SIG-M5 treated with dmso at 0.1 percent for 504 hours (cell line): ENCODE measurements at regions not wholly inside any gene's neighbourhood (a gene's known extent, or its start where the extent isn't known, plus 50 kb on each side); places are given as distances from the start of the nearest gene placed in this dataset.
"Not testable (repeated sequence)": the region's sequence is repeated elsewhere in the genome, so short reads cannot be mapped to it uniquely, and the experiment has no call there.

Experiments used
- DNase-seq: peaks from one replicate; lab custom pipeline; 2025; ENCODE audit not compliant: unreplicated experiment; lab: John Stamatoyannopoulos, UW

DNA sequence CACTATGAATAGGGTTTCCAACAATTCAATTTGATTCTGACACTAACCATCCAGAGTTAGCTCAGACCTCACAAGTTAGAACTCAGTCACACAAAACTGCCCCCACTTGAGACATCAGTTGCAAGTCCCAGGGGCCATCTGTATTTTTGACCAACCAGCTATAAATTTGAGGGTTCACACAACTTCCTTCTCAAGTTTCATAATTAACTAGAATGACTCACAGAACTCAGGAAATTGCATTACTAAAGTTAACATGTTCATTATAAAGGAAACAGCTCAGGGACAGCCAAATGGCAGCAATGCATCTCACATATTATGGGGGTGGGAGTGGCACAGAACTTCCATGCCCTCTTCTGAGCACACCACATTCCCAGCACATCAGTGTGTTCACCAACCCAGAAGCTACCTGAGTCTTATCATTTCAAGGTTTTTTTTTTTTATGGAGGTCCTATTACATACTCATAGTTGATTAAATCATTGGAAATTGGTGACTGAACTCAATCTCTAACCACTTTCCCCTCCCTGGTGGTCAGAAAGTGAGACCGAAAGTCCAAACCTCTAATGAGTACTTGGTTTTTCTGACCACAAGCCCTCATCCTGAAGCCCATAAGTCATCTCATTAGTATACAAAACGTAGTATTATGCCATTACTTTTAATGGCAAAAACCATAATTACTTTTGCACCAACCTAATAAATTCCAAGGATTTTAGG is 1721.5 kb upstream of the SEL1L start:
- DNase-seq: peak; percentile 96

DNA sequence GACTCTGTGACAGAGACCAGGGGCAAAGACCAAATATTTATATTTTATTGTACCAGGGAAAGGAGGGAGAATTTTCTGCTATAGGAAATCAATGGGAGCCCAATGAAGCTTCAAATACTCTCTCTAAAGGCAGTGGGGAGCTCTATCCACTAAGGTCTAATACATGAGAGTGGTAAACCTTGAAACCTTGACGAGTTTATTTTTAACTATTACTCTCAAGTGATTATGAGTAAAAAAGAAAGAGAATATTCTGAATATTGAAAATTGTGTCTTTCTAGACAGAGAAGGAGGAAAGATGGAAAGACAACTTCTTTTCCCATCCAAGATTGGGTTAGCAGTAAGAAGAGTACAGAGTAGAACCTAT is 1722.1 kb upstream of the SEL1L start:
- DNase-seq: no peak

DNA sequence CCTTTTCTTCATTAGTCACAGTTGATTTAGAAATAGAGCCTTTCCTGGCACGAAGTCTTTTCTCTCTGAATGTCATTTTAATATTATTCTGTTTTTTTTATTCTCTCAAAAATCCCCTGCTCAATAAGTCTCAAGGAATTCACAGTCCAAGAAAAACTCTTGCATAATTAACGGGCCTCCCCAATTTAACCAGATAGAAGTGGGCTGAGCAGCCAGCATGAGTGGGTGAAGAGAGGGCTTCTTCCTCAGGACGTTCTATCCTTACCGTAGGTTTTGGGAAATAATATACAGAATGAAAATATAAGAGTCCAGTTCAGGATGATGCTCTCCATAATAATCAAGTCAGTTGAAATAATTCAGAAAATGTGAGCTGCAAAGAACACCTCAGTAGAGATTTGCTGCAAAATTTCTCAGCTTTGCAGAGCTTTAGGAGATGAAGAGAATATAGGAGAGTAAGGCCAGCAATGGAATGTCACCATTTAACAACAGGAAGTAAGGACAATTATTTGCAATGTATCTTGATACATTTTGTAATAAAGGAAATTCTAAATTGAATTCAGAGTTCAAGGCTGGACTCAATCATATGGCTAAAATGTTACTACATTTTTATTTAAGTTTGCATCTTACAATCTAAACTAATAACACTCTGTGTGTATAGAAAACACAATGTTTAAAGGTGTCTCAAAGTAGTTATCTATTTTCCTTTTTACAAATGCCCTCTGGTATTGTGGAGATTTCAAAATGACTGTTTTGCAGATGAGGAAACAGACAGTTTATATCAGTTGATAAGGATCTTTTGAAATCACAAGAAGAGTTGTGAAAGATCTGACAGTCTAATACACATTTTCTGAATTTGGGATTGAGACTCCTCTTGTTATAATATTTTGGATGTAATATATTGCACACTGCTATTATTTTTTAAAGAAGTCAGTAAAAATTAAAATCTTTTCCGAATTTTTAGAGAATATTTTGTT is 1724.1 kb upstream of the SEL1L start:
- DNase-seq: peak; percentile 85

DNA sequence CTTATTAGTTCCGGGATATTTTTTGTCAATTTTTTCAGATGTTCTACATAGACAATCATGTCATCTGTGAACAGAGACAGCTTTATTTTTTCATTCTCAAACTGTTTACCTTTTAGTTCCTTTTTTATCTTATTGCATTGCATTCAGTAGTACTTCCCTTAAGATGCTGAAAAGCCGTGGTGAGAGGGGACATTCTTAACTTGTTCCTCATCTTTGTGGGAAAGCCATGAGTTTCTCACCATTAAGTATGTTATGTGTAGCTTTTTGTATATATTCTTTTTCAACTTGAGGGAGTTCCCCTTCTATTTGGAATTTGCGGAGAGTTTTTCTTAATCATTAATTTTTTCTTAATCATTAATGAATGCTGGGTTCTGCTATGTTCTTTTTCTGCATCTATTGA is 1727.1 kb upstream of the SEL1L start:
- peak; percentile 83 for DNase-seq

DNA sequence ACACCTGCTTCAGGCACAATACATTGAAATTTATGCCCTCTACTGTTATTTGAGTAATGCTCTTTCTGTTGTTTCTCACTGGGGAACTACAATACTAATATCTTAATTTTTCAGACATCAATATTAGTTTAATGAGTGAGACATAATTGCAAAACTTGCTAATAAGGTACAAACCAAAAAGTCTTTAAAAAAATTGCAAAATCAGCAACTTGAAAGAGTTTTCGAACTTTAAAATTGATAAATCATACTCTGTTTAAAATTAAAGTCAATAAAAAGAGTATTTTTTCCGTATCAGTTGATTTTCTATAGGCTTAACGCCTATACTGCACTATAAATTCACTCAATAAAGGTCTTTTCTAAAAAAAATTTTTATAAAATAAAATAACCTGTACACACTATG is 1735.9 kb upstream of the SEL1L start:
- no peak for DNase-seq

DNA sequence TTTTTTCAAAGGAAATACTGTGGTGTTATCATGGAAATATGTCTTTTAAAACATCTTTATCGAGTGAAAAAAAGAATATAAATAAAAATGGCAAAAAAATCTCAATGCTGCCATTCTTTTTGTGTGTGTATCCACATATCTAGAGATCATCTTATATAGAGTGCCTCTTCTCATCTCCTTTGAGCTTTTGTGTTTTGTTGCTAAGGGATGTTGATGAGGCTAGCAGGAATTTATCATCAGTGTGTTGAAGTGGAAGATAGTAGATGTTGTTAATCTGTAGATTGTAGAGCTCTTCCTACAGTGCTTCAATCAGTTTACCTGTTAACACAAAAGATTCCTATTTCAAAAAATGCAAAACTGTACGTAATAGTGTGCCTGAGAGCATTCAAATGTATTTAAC is 1738.0 kb upstream of the SEL1L start:
- no peak for DNase-seq

DNA sequence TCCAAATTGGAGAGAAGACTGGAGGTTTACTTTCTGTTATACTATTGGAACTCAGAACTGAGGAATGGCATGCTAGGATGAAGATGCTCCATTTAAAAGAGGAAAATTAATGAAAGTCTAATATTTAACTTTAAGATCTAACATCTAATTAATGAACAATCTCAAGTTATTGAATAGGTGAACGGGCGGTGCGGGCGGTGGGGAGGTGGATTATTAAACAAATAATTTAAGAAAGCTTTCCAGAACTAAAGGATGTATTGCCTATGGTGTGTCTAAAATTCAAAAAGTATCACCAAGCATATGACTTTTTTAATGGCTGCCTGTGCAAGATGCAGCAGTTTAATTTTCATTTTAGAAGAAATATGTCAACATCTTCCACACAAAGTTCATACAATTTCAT is 1747.1 kb upstream of the SEL1L start:
- DNase-seq: no peak

DNA sequence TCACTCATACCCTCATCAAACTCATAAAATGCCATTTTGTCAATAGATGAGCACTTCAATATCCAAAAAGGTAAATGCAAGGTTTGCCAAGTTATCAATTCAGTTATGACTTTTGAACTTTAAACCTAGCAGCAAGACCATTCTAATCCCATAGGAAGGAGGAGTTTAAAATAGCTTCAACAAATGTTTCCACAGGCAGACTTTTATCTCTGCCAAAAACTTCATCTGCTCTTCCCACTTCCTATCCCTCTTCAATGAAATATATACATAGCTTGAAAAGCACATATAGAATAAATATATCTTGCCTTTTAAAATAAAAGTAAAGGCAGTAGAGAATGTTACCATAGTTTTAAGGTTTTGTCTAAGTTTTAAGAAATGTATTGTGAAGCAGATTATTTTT is 1749.1 kb upstream of the SEL1L start:
- no peak for DNase-seq

DNA sequence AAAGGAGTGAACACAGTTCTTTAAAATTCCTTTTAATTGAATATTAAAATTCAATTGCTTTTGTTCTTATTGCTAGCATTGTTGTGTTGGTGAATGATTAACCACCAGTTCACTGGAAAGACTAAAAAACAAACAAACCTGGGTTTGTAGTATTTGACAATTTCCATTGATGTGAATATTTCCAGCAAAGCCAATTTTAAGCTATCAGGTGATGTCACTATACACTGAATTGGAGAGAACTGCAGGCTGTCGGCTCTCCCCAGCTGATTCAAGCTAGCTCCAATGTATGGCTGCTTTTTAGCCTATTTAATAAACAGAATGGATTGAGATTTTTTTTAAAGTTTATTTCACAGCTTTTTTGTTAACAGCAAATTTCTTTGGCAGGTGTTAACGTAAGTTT is 1753.6 kb upstream of the SEL1L start:
- DNase-seq: no peak

DNA sequence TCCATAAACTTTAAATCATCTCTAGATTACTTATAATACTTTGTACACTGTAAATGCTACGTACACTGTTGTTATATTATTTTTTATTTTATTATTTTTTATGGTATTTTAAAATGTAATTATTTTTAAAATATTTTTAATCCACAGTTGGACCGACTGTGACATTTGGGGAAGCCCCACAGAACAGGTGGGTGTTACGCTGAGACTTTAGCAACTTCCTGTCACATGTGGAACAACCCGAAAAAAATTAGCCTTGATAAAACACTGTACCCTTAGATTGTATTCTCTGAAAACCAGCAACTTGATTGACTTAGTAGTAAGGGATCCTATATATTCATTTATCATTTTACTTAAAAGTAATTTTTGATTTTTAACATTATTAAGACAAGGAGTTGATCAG is 1755.7 kb upstream of the SEL1L start:
- DNase-seq: no peak

DNA sequence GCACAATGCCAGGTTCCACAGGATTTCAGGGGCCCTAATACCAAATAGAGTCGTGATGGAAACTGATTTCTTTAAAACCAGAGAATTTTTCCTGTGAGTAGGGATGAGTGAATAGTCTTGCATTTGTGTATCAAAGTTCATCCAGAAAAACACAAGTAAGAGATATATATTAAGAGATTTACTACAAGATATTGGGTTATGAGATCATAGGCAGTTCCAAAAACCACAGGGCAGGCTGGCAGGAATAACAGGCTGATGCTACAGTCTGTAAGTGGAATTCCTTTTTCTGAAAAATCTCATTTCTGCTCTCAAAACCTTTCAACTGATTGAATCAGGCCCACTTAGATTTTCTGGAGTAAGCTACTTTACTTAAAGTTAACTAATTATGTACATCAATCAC is 1756.2 kb upstream of the SEL1L start:
- DNase-seq: no peak

DNA sequence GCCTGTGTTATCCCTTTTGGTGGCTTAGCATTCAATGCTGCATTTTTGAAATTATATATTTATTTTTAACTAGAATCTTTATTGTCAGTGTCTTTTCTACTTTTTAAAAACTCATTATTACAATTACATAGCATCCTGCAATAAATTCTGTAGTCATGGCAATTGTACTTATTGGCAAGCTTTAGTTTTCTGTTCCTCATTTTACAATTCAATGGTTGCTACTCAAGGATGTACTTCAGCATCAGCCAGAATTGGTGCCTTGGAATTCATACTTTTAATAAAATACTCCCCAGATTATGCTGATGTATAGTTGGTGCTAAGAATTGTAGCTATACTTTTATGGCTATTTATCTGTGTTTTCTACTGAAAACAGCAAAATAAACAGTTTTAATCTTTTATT is 1756.8 kb upstream of the SEL1L start:
- DNase-seq: no peak

DNA sequence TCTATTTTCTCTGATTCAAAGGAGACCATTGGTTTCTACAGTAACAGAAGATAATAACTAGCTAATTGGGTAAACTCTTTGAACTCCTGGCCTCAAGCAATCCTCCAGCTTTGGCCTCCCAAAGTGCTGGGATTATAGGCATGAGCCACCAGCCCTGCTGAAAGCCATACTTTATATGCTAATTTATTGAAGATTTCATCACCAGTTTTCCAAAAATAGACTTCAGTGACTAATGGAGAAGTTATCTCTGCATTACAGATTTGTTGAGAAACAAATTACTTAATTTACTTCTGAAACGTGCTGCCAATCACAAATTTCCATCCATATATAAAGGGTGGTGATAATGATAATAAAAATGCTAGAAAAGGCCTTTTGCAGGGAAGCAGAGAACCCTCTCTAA is 1758.1 kb upstream of the SEL1L start:
- no peak for DNase-seq

DNA sequence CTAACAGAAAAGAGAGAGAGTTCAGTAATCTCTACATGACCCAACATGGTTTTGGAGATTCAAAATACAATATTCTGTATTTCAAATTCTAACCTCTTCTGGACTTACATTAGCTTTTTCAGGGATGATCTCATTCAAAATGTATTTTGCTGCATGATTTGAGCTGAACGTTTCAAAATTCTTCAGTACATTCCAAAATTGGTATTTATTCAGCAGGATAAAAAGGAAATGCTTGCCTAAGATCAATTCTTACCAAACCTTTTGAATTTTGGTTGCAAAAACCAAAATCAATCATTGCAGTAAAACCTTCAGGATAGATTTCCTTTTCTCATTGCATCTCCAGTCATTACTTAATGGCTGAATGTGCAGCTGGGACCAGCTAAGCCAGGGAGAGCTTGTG is 1761.3 kb upstream of the SEL1L start:
- no peak for DNase-seq

DNA sequence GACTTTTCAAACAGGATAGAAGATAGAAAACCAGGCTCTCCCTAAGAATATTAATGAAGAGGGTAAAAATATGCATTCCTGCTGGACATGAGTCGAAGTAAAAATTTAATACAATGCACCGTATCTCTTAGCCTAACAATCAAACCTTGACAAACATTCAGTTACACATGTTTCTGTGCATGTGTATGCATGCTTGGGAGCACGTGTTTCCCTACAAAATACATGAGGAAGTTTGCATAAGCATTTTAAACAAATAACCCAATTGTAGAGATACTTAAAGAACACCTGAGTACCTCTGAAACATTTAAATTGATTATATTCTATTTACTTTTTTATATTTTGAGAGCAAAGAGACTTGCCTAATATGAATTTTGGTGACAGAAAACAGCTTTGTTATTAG is 1763.7 kb upstream of the SEL1L start:
- no peak for DNase-seq

DNA sequence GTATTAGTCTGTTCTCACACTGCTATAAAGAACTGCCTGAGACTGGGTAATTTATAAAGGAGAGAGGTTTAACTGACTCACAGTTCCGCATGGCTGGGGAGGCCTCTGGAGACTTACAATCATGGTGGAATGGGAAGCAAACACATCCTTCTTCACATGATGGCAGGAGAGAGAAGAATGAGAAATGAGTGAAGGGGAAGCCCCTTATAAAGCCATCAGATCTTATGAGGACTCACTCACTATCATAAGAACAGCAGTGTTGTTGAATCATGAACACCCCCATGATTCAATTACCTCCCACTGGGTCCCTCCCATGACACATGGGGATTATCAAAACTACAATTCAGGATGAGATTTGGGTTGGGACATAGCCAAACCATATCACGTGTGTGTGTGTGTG is 1764.4 kb upstream of the SEL1L start:
- DNase-seq: not testable (repeated sequence)

DNA sequence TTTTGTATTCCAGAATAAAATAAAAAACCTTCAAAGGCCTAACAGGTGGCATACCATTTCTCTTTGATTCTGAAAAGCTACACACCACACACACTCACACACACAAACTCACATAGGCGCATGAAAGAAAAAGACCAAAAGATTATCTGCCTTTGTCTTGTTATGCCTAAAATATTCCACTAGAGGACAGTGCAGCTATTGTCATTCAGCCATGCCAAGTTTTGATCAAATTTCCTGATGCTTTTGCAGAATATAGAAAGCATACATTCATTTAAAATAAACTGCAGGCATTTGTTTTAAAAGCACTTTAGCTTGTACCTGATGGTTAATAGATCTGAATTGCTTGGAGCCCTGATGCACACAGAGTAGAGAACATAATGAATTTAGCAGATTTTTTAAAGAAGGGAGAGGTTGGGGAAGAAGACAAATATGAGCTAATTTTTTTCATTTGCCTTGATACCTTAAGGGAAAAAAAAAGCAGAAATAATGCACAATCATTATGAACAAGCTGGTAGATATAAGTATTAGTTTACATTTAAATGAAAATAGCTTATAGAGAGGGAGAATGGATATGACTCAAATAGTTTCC is 1766.9 kb upstream of the SEL1L start:
- peak; percentile 46 for DNase-seq

DNA sequence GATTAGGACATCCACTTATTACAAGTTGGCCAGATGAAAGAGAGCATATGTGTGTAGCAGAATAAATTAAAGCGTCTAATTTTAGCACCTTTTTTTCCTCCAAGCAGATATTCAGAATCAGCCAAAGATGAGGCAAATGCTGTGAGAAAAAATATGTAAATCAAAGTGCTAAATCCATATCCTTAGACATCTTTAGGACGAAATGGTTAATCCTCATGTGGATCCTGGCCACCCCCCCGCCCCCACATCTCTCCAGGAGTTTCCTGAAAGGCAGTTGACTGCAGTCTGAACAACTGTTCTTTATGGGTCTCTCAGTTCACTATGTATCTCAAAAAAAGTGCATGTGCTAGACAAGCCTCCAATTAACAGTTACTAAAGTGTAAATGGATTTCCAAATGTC is 1768.1 kb upstream of the SEL1L start:
- DNase-seq: no peak

DNA sequence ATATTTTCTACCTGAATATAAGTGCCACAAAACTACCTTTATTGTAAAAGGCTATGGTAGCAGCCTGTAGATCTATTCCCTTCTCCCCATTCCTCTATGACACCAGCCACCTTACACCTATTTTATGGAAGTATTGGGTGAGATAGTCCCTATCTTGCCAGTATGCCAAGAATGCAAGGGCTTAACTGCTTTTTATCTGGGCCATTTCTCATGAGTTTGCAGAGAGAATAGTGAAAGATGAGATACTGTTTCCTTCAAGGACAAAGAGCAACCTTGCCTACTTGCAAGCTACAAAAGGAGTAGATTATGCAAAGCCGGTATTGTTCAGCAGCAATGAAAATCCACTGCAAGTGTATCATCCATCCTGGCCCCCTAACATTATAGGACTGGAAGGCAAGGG is 1775.6 kb upstream of the SEL1L start:
- DNase-seq: no peak

DNA sequence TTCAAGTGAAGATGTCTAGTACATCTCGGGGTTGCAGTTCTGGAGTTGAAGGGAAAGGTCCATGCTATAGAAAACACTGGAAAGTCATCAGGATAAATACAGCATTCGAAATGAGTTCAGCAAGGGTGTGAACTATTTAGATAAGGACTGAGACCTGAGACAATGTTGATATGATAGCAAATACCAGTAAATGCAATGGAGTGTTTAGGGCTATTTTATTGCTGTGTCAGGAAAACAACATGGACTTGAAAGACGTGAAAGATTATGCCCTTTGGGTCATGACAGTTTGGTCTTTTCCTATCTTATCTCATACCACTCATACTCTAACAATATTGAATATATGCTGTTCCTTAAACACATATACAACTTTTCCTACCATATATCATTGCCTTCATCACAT is 1776.2 kb upstream of the SEL1L start:
- no peak for DNase-seq

DNA sequence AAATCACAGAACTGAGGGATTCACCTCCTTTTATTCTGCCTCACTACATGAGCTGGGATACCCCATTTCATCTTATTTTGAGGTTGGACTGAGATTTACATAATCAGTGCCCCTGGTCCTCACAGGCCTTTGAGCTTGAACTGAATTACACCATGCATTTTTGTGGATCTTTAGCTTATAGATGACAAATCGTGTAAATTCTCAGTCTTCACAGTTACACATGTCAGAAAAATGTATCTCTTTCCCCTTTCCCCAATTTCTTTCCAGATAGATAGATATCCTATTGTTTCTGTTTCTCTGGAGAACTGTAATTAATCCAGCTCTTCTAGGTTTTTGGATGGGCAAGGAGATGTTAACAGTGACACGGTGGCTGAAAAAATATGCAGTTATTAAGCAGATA is 1778.9 kb upstream of the SEL1L start:
- no peak for DNase-seq

DNA sequence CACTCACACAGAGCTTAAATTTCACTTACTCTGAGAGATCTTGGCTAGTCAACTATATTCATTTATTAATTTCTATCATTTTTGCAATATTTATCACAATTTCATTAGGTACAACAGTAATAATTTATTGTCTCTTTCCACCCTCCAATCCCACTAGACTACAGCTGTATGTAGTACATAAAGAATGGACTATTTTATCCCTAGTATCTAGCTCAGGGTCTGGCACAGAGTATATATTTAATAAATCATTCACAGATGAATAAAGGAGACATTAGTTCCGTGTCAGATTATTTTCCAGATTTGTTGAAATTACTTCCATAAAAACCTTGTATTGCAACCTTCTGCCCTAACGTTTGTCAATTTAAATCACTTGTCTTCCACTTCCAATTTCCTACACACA is 1781.1 kb upstream of the SEL1L start:
- no peak for DNase-seq
